CD8-positive, alpha-beta memory T cell (primary cell): ENCODE measurements at regions not wholly inside any gene's neighbourhood (a gene's known extent, or its start where the extent isn't known, plus 50 kb on each side); places are given as distances from the start of the nearest gene placed in this dataset.
"Not testable (repeated sequence)": the region's sequence is repeated elsewhere in the genome, so short reads cannot be mapped to it uniquely, and the experiment has no call there.

ENCODE experiments used
- CTCF ChIA-PET: fragments of 350-600 bp; sonication (Branson Sonifier 250); formaldehyde crosslinking; loops from one replicate; lab custom pipeline; 2021; ENCODE audit warnings: antibody characterized with exemption; lab: Charles Lee
- POLR2A ChIA-PET: fragments of 350-600 bp; sonication (Branson Sonifier 250); formaldehyde crosslinking; loops from one replicate; lab custom pipeline; 2021; ENCODE audit warnings: antibody characterized with exemption; lab: Charles Lee
- DNase-seq, 5 donors: peaks; one replicate each; pipeline versions ENCODE4 v3.0.0 to v3.0.0-alpha.2; 2020 to 2022; ENCODE audit warnings: mixed read lengths in 1 of 5
- H3K27ac ChIP-seq: one replicate; pipeline ENCODE4 v1.7.0; 2013; ENCODE audit warnings: low read depth, mild to moderate bottlenecking, low read length, moderate library complexity
- H3K27me3 ChIP-seq: 2 replicates; pipeline ENCODE4 v1.7.0; 2013; ENCODE audit warnings: low read length, mild to moderate bottlenecking; ENCODE audit not compliant: insufficient read depth, poor library complexity, severe bottlenecking
- H3K36me3 ChIP-seq: 2 replicates; pipeline ENCODE4 v1.7.0; 2013; ENCODE audit warnings: mild to moderate bottlenecking, low read length, moderate library complexity; ENCODE audit not compliant: insufficient read depth
- H3K4me1 ChIP-seq: 2 replicates; pipeline ENCODE4 v1.7.0; 2013; ENCODE audit warnings: mild to moderate bottlenecking, low read length, moderate library complexity; ENCODE audit not compliant: insufficient read depth
- H3K4me3 ChIP-seq: 2 replicates; pipeline ENCODE4 v1.7.0; 2013; ENCODE audit warnings: mild to moderate bottlenecking, low read length
- H3K9me3 ChIP-seq: 2 replicates; pipeline ENCODE4 v1.7.0; 2013; ENCODE audit warnings: mild to moderate bottlenecking, low read length
- H3K27ac Mint-ChIP-seq, 8 donors: one replicate each; pipeline ENCODE4 v1.8.0; 2020 to 2021; ENCODE audit warnings: mixed read lengths in 8 of 8, mild to moderate bottlenecking in 6 of 8, inconsistent platforms in 3 of 8, moderate library complexity in 3 of 8
- H3K27me3 Mint-ChIP-seq, 2 donors: one replicate each; pipeline ENCODE4 v1.8.0; 2020 to 2021; ENCODE audit warnings: mixed read lengths in 2 of 2, mild to moderate bottlenecking in 1 of 2, moderate library complexity in 1 of 2
- H3K36me3 Mint-ChIP-seq, 3 donors: one replicate each; pipeline ENCODE4 v1.8.0; 2020 to 2021; ENCODE audit warnings: mixed read lengths in 3 of 3, inconsistent platforms in 1 of 3, mild to moderate bottlenecking in 1 of 3
- H3K4me1 Mint-ChIP-seq, 3 donors: one replicate each; pipeline ENCODE4 v1.8.0; 2020 to 2021; ENCODE audit warnings: mixed read lengths in 3 of 3, inconsistent platforms in 1 of 3, mild to moderate bottlenecking in 1 of 3
- H3K4me3 Mint-ChIP-seq, 7 donors: one replicate each; pipeline ENCODE4 v1.8.0; 2020 to 2021; ENCODE audit warnings: mixed read lengths in 7 of 7, mild to moderate bottlenecking in 6 of 7, moderate library complexity in 4 of 7, inconsistent platforms in 2 of 7
- H3K9me3 Mint-ChIP-seq, 5 donors: one replicate each; pipeline ENCODE4 v1.8.0; 2020 to 2022; ENCODE audit warnings: mixed read lengths in 5 of 5, mild to moderate bottlenecking in 3 of 5, moderate library complexity in 2 of 5, inconsistent platforms in 1 of 5

DNA sequence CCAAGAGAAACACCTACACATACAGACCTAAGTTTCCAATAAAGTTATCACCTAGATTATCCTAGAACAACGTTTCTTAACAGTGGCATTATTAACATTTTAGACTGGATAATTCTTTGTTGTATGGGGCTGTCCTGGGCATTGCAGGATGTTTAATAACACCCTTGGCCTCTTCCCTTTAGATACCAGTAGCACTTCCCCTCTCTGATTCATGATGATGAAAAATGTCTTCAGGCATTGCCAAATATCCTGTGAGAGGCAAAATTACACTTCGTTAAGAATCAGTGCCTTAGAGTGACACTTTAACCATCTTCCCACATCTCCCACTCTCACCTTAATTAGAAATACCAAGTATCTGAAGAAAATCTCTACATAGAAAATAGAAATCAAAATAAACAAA is 352.6 kb downstream of the CGGBP1 start:
- POLR2A ChIA-PET: no interaction called here
- Histone ChIP-seq H3K9me3 (no peaks in the 10 kb centered on the region), H3K27me3 (no peaks in the 10 kb centered on the region), H3K4me3 (no peak overlapping the region), H3K27ac (no peak overlapping the region), H3K36me3 (no peaks in the 10 kb centered on the region), H3K4me1 (no peaks in the 10 kb centered on the region)
- Mint-ChIP-seq H3K27me3 (no peaks in the 10 kb centered on the region), H3K4me3 (no peak overlapping the region), H3K9me3 (peaks cover 0 to 9% (median 8%) of the 10 kb centered on the region in 5 donors), H3K36me3 (no peaks in the 10 kb centered on the region), H3K27ac (no peak overlapping the region), H3K4me1 (no peaks in the 10 kb centered on the region)
- no peak for DNase-seq
- CTCF ChIA-PET: no interaction called here

DNA sequence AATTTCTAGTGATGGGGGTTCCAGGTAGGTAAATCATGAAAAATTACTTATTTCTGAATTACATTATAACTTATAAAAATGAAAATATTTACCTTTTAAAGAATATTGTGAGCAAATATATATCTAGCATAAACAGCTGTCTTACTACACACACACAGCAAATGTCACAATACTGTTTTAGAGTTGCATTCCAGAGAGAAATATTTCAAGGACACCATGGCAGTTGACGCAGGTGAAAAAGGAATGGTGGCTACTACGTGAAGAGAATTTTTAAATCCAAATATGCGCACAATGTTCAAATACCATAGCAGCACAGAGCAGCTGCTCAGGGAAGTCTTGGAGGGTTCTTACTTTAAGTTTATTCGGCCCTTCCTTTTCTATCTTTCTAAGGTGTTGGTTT is 356.2 kb downstream of the CGGBP1 start:
- Histone ChIP-seq H3K27me3 (no peaks in the 10 kb centered on the region), H3K9me3 (no peaks in the 10 kb centered on the region), H3K36me3 (no peaks in the 10 kb centered on the region), H3K27ac (no peak overlapping the region), H3K4me3 (no peak overlapping the region), H3K4me1 (no peaks in the 10 kb centered on the region)
- Mint-ChIP-seq H3K27ac (no peak overlapping the region), H3K27me3 (peaks cover 0 to 1% of the 10 kb centered on the region in 2 donors), H3K4me1 (no peaks in the 10 kb centered on the region), H3K9me3 (peaks cover 0 to 6% (median 2%) of the 10 kb centered on the region in 5 donors), H3K36me3 (no peaks in the 10 kb centered on the region), H3K4me3 (no peak overlapping the region)
- DNase-seq: no peak
- ChIA-PET POLR2A (no interaction called here), CTCF (no interaction called here)

DNA sequence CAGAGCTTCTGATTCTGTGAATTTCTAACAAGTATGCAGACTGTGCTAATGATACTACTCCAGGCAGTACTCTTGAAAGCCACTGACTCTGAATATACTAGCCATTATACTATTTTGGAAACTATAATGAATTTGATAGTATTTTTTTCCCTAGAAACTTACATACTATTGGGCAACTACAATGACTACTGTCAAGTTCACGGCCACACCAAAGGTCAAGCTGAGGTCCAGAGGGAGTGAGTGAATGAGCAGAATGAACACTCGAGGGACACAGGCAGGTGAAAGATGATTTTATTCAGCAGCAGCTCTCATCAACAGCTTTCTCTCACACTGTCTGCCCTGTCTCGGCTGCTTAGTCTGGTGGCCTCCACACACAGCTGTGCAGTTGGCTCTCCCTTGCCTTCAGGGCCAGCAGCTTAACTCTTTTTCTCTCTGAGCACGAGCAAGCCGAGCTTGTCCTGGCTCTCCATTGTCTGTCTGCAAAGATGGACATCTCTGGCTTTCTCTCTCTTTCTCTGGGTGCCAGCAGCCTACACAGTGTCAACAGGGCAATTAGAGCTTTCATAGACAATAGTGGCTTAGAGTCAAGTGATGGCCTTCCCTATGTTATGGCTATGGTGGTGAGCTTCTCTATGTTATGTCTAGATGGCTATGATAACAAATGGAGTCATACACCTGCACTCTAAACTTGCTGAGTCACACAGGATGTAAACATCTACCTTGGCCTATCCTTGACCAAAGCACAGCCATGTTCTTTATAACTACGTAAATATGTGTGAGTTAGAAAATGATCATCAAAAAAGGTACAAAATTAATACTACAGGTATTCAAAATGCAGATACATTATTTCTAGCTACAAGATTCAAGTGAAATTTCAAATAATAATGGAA is 362.4 kb downstream of the CGGBP1 start:
- H3K27ac ChIP-seq: no peak overlapping the region
- Mint-ChIP-seq H3K4me3 (no peak overlapping the region), H3K4me1 (no peaks in the 10 kb centered on the region), H3K27ac (peak overlapping the region in 1 of 8 donors; percentile 38), H3K27me3 (peaks cover 0 to 1% of the 10 kb centered on the region in 2 donors), H3K36me3 (no peaks in the 10 kb centered on the region), H3K9me3 (peaks cover 0 to 1% (median 0%) of the 10 kb centered on the region in 5 donors)
- ChIA-PET CTCF (no interaction called here), POLR2A (no interaction called here)
- no peak for DNase-seq
- no peak overlapping the region for H3K4me3 ChIP-seq
- no peaks in the 10 kb centered on the region for H3K27me3 ChIP-seq
- H3K9me3 ChIP-seq: no peaks in the 10 kb centered on the region
- no peaks in the 10 kb centered on the region for H3K36me3 ChIP-seq
- no peaks in the 10 kb centered on the region for H3K4me1 ChIP-seq

DNA sequence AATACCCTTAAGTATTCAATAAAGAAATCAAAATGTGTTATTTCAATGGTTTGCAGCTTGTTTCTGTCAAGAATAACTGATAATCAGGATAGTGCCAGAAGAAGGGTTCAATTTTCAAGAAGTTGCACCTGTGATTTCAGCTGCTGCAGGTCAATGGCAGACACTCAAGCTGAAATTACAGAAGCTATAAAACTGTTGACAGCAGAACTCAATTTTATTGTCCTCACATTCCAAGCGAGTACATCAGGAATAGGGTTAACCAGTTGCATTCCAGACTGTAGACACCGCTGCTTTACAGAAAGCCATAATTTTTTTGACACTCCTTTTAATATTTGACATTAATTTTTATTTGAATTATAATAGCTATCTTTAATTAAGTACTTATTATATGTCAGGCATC is 364.1 kb downstream of the CGGBP1 start:
- no peaks in the 10 kb centered on the region for H3K9me3 ChIP-seq
- CTCF ChIA-PET: no interaction called here
- no peaks in the 10 kb centered on the region for H3K36me3 Mint-ChIP-seq
- H3K4me1 ChIP-seq: no peaks in the 10 kb centered on the region
- no peak overlapping the region for H3K4me3 ChIP-seq
- POLR2A ChIA-PET: no interaction called here
- H3K4me3 Mint-ChIP-seq: no peak overlapping the region
- DNase-seq: no peak
- H3K36me3 ChIP-seq: no peaks in the 10 kb centered on the region
- H3K27ac ChIP-seq: no peak overlapping the region
- no peak overlapping the region for H3K27ac Mint-ChIP-seq
- H3K4me1 Mint-ChIP-seq: no peaks in the 10 kb centered on the region
- H3K27me3 ChIP-seq: no peaks in the 10 kb centered on the region
- H3K27me3 Mint-ChIP-seq: no peaks in the 10 kb centered on the region
- peaks cover 0 to 1% (median 0%) of the 10 kb centered on the region in 5 donors for H3K9me3 Mint-ChIP-seq

DNA sequence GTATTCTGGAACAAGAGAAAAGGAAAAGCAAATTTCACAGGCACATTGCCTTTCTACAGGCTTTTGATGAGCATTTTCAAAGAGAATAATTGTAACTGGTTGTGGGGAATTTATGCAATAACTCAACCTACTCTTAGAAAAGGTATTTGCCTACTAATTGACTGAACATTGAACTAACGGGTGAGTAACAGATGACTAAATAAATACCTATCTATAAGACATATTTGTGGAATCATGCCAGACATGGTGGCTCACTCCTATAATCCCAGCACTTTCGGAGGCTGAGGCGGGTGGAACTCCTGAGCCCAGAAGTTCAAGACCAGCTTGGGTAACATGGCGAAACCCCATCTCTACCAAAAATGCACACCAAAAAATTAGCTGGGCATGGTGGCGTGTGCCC is 367.7 kb downstream of the CGGBP1 start:
- H3K4me1 Mint-ChIP-seq: no peaks in the 10 kb centered on the region
- no peaks in the 10 kb centered on the region for H3K9me3 ChIP-seq
- H3K27me3 ChIP-seq: no peaks in the 10 kb centered on the region
- H3K36me3 ChIP-seq: no peaks in the 10 kb centered on the region
- H3K4me3 Mint-ChIP-seq: no peak overlapping the region
- no peaks in the 10 kb centered on the region for H3K27me3 Mint-ChIP-seq
- DNase-seq: no peak
- H3K36me3 Mint-ChIP-seq: no peaks in the 10 kb centered on the region
- H3K4me1 ChIP-seq: no peaks in the 10 kb centered on the region
- POLR2A ChIA-PET: no interaction called here
- H3K4me3 ChIP-seq: no peak overlapping the region
- no peaks in the 10 kb centered on the region for H3K9me3 Mint-ChIP-seq
- CTCF ChIA-PET: no interaction called here
- no peak overlapping the region for H3K27ac Mint-ChIP-seq
- no peak overlapping the region for H3K27ac ChIP-seq

DNA sequence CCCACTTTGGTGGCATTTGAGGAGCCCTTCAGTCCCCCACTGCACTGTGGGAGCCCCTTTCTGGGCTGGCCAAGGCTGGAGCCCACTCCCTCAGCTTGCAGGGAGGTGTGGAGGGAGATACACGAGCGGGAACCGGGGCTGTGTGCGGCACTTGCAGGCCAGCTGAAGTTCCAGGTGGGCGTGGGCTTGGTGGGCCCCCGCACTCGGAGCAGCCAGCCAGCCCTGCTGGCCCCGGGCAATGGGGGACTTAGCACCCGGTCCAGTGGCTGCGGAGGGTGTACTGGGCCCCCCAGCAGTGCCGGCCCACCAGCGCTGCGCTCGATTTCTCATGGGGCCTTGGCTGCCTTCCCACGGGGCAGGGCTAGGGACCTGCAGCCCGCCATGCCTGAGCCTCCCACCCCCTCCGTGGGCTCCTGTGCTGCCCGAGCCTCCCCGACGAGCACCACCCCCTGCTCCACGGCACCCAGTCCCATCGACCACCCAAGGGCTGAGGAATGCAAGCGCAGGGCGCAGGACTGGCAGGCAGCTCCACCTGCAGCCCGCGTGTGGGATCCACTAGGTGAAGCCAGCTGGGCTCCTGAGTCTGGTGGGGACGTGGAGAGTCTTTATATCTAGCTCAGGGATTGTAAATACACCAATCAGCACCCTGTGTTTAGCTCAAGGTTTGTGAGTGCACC is 379.7 kb downstream of the CGGBP1 start:
- H3K36me3 ChIP-seq, H3K27ac Mint-ChIP-seq, H3K27me3 Mint-ChIP-seq, H3K9me3 Mint-ChIP-seq, POLR2A ChIA-PET, H3K27me3 ChIP-seq, H3K4me3 ChIP-seq, H3K4me1 Mint-ChIP-seq, H3K27ac ChIP-seq, H3K36me3 Mint-ChIP-seq, H3K4me3 Mint-ChIP-seq, CTCF ChIA-PET, DNase-seq, H3K9me3 ChIP-seq, H3K4me1 ChIP-seq: not testable (repeated sequence)

DNA sequence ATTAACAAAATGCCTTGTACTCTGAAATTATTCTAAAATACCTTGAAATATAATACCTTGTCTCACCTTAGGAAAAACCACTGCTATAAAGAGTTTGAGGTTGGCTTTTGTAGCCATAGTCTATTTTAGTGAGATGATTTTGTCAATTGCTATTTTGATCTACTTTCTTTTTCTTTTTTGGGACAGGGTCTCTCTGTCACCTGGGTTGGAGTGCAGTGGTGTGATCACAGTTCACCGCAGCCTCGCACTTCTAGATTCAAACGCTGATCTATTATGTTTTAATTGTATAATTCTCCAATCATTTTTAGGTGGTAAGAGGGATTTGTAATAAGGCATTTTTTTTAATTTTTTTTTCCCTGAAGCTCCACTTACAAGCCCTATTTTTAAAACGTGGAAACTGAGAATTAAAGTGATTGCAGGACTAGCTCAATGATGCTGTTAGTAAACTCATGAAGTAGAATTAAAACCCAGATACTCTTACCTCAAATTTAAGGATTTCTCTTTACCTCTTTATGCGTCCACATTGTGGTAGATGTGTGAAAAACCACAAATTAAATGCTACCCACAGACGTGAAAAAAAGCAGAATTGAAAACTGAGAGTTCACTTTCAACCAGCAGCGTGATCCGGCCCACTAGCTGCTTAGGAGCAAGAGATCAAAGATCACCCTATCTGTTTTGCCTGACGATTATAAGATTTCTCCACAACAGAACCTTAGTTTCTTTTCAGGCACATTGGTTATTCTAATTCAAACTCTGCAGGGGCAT is 384.2 kb downstream of the CGGBP1 start:
- Mint-ChIP-seq H3K4me1 (peaks cover 0 to 6% (median 3%) of the 10 kb centered on the region in 3 donors), H3K27ac (no peak overlapping the region), H3K27me3 (peaks cover 0 to 2% of the 10 kb centered on the region in 2 donors), H3K9me3 (peaks cover 0 to 3% (median 0%) of the 10 kb centered on the region in 5 donors), H3K36me3 (no peaks in the 10 kb centered on the region), H3K4me3 (no peak overlapping the region)
- H3K4me1 ChIP-seq: no peaks in the 10 kb centered on the region
- DNase-seq: no peak
- H3K36me3 ChIP-seq: no peaks in the 10 kb centered on the region
- ChIA-PET CTCF (no interaction called here), POLR2A (no interaction called here)
- no peak overlapping the region for H3K4me3 ChIP-seq
- H3K27ac ChIP-seq: no peak overlapping the region
- no peaks in the 10 kb centered on the region for H3K9me3 ChIP-seq
- no peaks in the 10 kb centered on the region for H3K27me3 ChIP-seq

DNA sequence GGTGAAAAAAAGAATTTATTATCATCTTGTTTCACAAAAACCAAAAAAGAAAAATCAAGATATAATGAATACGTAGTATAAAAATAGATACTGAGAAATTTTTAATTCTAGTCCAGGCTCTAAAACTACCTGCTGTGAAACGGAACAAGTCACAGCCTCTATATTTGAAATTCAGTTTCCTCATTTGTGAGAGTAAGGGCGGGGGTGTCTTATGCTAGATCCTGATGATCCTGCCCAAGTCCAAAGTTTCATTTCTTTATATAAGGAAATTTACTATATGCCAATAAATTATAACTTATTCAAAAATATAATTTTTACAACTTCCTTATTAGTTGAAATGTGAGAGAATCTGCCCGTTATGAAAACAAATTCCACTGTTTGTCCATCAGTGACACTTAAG is 385.7 kb downstream of the CGGBP1 start:
- H3K27me3 Mint-ChIP-seq: peaks cover 0 to 2% of the 10 kb centered on the region in 2 donors
- no peaks in the 10 kb centered on the region for H3K4me1 ChIP-seq
- no peaks in the 10 kb centered on the region for H3K9me3 ChIP-seq
- DNase-seq: no peak
- ChIA-PET CTCF (no interaction called here), POLR2A (no interaction called here)
- peaks cover 0 to 6% (median 3%) of the 10 kb centered on the region in 3 donors for H3K4me1 Mint-ChIP-seq
- no peak overlapping the region for H3K4me3 ChIP-seq
- no peaks in the 10 kb centered on the region for H3K36me3 ChIP-seq
- H3K36me3 Mint-ChIP-seq: no peaks in the 10 kb centered on the region
- H3K9me3 Mint-ChIP-seq: peaks cover 0 to 3% (median 0%) of the 10 kb centered on the region in 5 donors
- no peak overlapping the region for H3K4me3 Mint-ChIP-seq
- H3K27ac Mint-ChIP-seq: no peak overlapping the region
- no peaks in the 10 kb centered on the region for H3K27me3 ChIP-seq
- H3K27ac ChIP-seq: no peak overlapping the region
